SK-N-SH (cell line): ENCODE measurements at regions not wholly inside any gene's neighbourhood (a gene's known extent, or its start where the extent isn't known, plus 50 kb on each side); places are given as distances from the start of the nearest gene placed in this dataset.

Source experiments
- CTCF ChIA-PET: fragments of 300-600, 350-600 bp; formaldehyde crosslinking; extraction: SDS; loops from one replicate; lab custom pipeline; 2021; lab: Yijun Ruan, JAX
- POLR2A ChIA-PET: fragments of 350-600 bp; sonication (Branson Sonifier 250); formaldehyde crosslinking; extraction: SDS; loops from one replicate; lab custom pipeline; 2020; ENCODE audit warnings: antibody characterized with exemption, inconsistent platforms; lab: Yijun Ruan, JAX
- DNase-seq: peaks from one replicate; pipeline ENCODE4 v3.0.0; 2012
- H2AFZ ChIP-seq: fragments of 200-600 bp; sonication (generic); 2 replicates; pipeline ENCODE4 v1.8.1; 2016; ENCODE audit warnings: antibody characterized with exemption, mild to moderate bottlenecking, low read depth
- H3F3A ChIP-seq: fragments of 200-600 bp; sonication (generic); replicated peaks from 2 replicates; pipeline ENCODE3; 2016; ENCODE audit warnings: antibody characterized with exemption, mild to moderate bottlenecking; ENCODE audit not compliant: insufficient read depth
- H3K27ac ChIP-seq, 2 experiments: fragments of 200-500 bp in 1 of 2; fragments of 200-600 bp in 1 of 2; sonication (Bioruptor generic) in 1 of 2; sonication (generic), shearing (Covaris generic) in 1 of 2; 2 replicates each; pipeline versions ENCODE4 v1.5.1 to v1.6.1; 2014 to 2016; ENCODE audit warnings: low read depth in 2 of 2, inconsistent platforms in 1 of 2, low read length in 1 of 2, mild to moderate bottlenecking in 1 of 2, mixed read lengths in 1 of 2
- H3K27me3 ChIP-seq: fragments of 200-600 bp; sonication (generic), shearing (Covaris generic); 2 replicates; pipeline ENCODE4 v1.6.1; 2016; ENCODE audit warnings: mixed run types; ENCODE audit not compliant: insufficient read depth
- H3K36me3 ChIP-seq, 2 experiments: fragments of 200-500 bp in 1 of 2; fragments of 200-600 bp in 1 of 2; sonication (Bioruptor generic) in 1 of 2; sonication (generic) in 1 of 2; replicated peaks in 1 of 2; 2 replicates each; pipeline versions ENCODE3 to v1.5.1; 2014 to 2016; ENCODE audit warnings: low read length in 1 of 2, mild to moderate bottlenecking in 1 of 2; ENCODE audit not compliant: insufficient read depth in 2 of 2, control insufficient read depth in 1 of 2
- H3K4me1 ChIP-seq, 2 experiments: fragments of 200-500 bp in 1 of 2; fragments of 200-600 bp in 1 of 2; sonication (Bioruptor generic) in 1 of 2; sonication (generic), shearing (Covaris generic) in 1 of 2; 2 replicates each; pipeline versions ENCODE4 v1.5.1 to v1.6.1; 2014 to 2016; ENCODE audit warnings: low read depth in 1 of 2, low read length in 1 of 2, mixed run types in 1 of 2; ENCODE audit not compliant: insufficient read depth in 2 of 2, control insufficient read depth in 1 of 2
- H3K4me2 ChIP-seq: fragments of 200-600 bp; sonication (generic), shearing (Covaris generic); 2 replicates; pipeline ENCODE4 v1.6.1; 2017; ENCODE audit warnings: mixed run types
- H3K4me3 ChIP-seq, 2 experiments: fragments of 200-500 bp in 1 of 2; fragments of 200-600 bp in 1 of 2; sonication (Bioruptor generic) in 1 of 2; sonication (generic), shearing (Covaris generic) in 1 of 2; 2 replicates each; pipeline versions ENCODE4 v1.5.1 to v1.8.1; 2014 to 2016; ENCODE audit warnings: low read depth in 2 of 2, inconsistent platforms in 1 of 2, low read length in 1 of 2, mild to moderate bottlenecking in 1 of 2, mixed read lengths in 1 of 2, moderate library complexity in 1 of 2
- H3K79me2 ChIP-seq: fragments of 200-600 bp; sonication (generic); 2 replicates; pipeline ENCODE4 v1.8.1; 2017; ENCODE audit warnings: mild to moderate bottlenecking; ENCODE audit not compliant: insufficient read depth
- H3K9ac ChIP-seq: fragments of 200-600 bp; sonication (generic); 2 replicates; pipeline ENCODE4 v1.6.1; 2017; ENCODE audit warnings: mixed run types
- H3K9me2 ChIP-seq: fragments of 200-600 bp; sonication (generic); 2 replicates; pipeline ENCODE4 v1.6.1; 2017; ENCODE audit warnings: mixed run types
- H3K9me3 ChIP-seq: fragments of 200-600 bp; sonication (generic); 2 replicates; pipeline ENCODE4 v1.6.1; 2017; ENCODE audit warnings: mixed run types, mild to moderate bottlenecking, moderate library complexity
- H4K20me1 ChIP-seq: fragments of 200-600 bp; sonication (generic); 2 replicates; pipeline ENCODE4 v1.6.1; 2017; ENCODE audit warnings: mild to moderate bottlenecking, mixed run types; ENCODE audit not compliant: insufficient read depth
- CHD2 ChIP-seq: fragments of 150-350 bp; IDR thresholded peaks from 2 replicates; pipeline ENCODE4 v1.6.1; 2018; ENCODE audit warnings: low read length; ENCODE audit not compliant: partially characterized antibody
- EP300 ChIP-seq, 2 experiments: IDR thresholded peaks; 2 replicates each; pipeline versions ENCODE4 v1.4.0 to v1.6.1; 2012; ENCODE audit warnings: borderline replicate concordance in 1 of 2, low read depth in 1 of 2, low read length in 1 of 2
- FOXJ3 ChIP-seq: sonication (generic); formaldehyde crosslinking; IDR thresholded peaks from 2 replicates; pipeline ENCODE4 v1.5.1; 2020; ENCODE audit warnings: mild to moderate bottlenecking, missing genetic modification reagents
- FOXM1 ChIP-seq: IDR thresholded peaks from 2 replicates; pipeline ENCODE4 v1.4.0; 2012; ENCODE audit warnings: low read depth, mild to moderate bottlenecking
- GABPA ChIP-seq: IDR thresholded peaks from 2 replicates; pipeline ENCODE4 v1.4.0; 2012; ENCODE audit warnings: low read depth, mild to moderate bottlenecking
- GATA2 ChIP-seq: sonication (generic); formaldehyde crosslinking; IDR thresholded peaks from 2 replicates; pipeline ENCODE4 v1.5.0; 2020; ENCODE audit warnings: mild to moderate bottlenecking, missing genetic modification reagents
- IRF3 ChIP-seq: fragments of 150-350 bp; IDR thresholded peaks from 2 replicates; pipeline ENCODE4 v1.6.1; 2016; ENCODE audit warnings: mild to moderate bottlenecking, low read depth, low read length
- NFIC ChIP-seq: IDR thresholded peaks from 2 replicates; pipeline ENCODE4 v1.4.0; 2012; ENCODE audit warnings: borderline replicate concordance
- NRF1 ChIP-seq: IDR thresholded peaks from 2 replicates; pipeline ENCODE4 v1.6.1; 2012; ENCODE audit warnings: low read depth, mild to moderate bottlenecking, low read length
- PBX3 ChIP-seq: IDR thresholded peaks from 2 replicates; pipeline ENCODE4; 2012
- RCOR1 ChIP-seq: fragments of 150-350 bp; IDR thresholded peaks from 2 replicates; pipeline ENCODE4 v1.6.1; 2017; ENCODE audit warnings: antibody characterized with exemption, low read length
- REST ChIP-seq: IDR thresholded peaks from 2 replicates; pipeline ENCODE4 v1.6.1; 2012; ENCODE audit warnings: mild to moderate bottlenecking, low read depth, low read length, moderate library complexity
- RXRA ChIP-seq: IDR thresholded peaks from 2 replicates; pipeline ENCODE4 v1.4.0; 2012; ENCODE audit warnings: low read depth, mild to moderate bottlenecking, borderline replicate concordance
- SIN3A ChIP-seq: IDR thresholded peaks from 2 replicates; pipeline ENCODE4 v1.6.1; 2012; ENCODE audit warnings: low read depth, mild to moderate bottlenecking, low read length, moderate library complexity, borderline replicate concordance
- TAF1 ChIP-seq: IDR thresholded peaks from 2 replicates; pipeline ENCODE4 v1.6.1; 2012; ENCODE audit warnings: low read depth, mild to moderate bottlenecking, low read length, moderate library complexity, borderline replicate concordance
- TCF12 ChIP-seq: IDR thresholded peaks from 2 replicates; pipeline ENCODE4 v1.4.0; 2012
- TEAD4 ChIP-seq: IDR thresholded peaks from 2 replicates; pipeline ENCODE4 v1.4.0; 2012; ENCODE audit warnings: mild to moderate bottlenecking, borderline replicate concordance; ENCODE audit not compliant: insufficient read depth
- USF1 ChIP-seq: IDR thresholded peaks from 2 replicates; pipeline ENCODE4 v1.4.0; 2012; ENCODE audit warnings: low read depth, borderline replicate concordance
- YY1 ChIP-seq: IDR thresholded peaks from 2 replicates; pipeline ENCODE4 v1.4.0; 2012; ENCODE audit warnings: low read depth, mild to moderate bottlenecking
- WGBS: methylation state at CpG from one replicate; pipeline ENCODE4 v1.1.6; 2017; ENCODE audit warnings: low lambda C conversion rate; 5-methylcytosine and 5-hydroxymethylcytosine counted together

- WGBS: 86% methylated on average over 3 of the region's 3 CpGs
These were observed 96.3 kb upstream of the HMHB1 start for GRCh38 chr5:143715616-143716015.

More at GRCh38 chr5:143715616-143716015, 96.3 kb upstream of the HMHB1 start:
- Histone ChIP-seq H3K27me3 (no peaks in the 10 kb centered on the region), H3K79me2 (no peaks in the 10 kb centered on the region), H2AFZ (no peak overlapping the region), H4K20me1 (no peaks in the 10 kb centered on the region), H3K36me3 (no peaks in the 10 kb centered on the region), H3K4me2 (no peak overlapping the region), H3K9me3 (no peaks in the 10 kb centered on the region), H3K9ac (no peak overlapping the region), H3F3A (peaks cover 3% of the 10 kb centered on the region), H3K9me2 (no peaks in the 10 kb centered on the region), H3K4me1 (peaks cover 0 to 5% of the 10 kb centered on the region in 2 experiments; a peak in 2 of 4 replicates), H3K27ac (no peak overlapping the region), H3K4me3 (no peak overlapping the region)
- POLR2A ChIA-PET: no interaction called here
- CTCF ChIA-PET: no interaction called here
- DNase-seq: no peak
- no peak for TF ChIP-seq YY1
- TF ChIP-seq RCOR1: no peak
- no peak for TF ChIP-seq IRF3
- TF ChIP-seq FOXM1: no peak
- TF ChIP-seq NRF1: no peak
- TF ChIP-seq GABPA: no peak
- TF ChIP-seq PBX3: no peak
- no peak for TF ChIP-seq TEAD4
- TF ChIP-seq SIN3A: no peak
- TF ChIP-seq TAF1: no peak
- no peak for TF ChIP-seq RXRA
- TF ChIP-seq USF1: no peak
- TF ChIP-seq REST: no peak
- no peak for TF ChIP-seq CHD2
- no peak for TF ChIP-seq TCF12
- TF ChIP-seq EP300 (IDR thresholded peaks at IDR 0.05; ENCODE audit: borderline replicate concordance in 1 of 2, low read depth in 1 of 2, low read length in 1 of 2): no peak
- no peak for TF ChIP-seq FOXJ3 (CRISPR knock-in tag)
- no peak for TF ChIP-seq GATA2
- TF ChIP-seq NFIC: no peak
